HCT116 (cell line): ENCODE measurements at regions not wholly inside any gene's neighbourhood (a gene's known extent, or its start where the extent isn't known, plus 50 kb on each side); places are given as distances from the start of the nearest gene placed in this dataset.

ENCODE experiments used
- ATAC-seq: fragments of 200-7000 bp; cut with Tn5 transposase; 2 replicates; pipeline ENCODE4 v1.9.1; 2020; ENCODE audit warnings: mild to moderate bottlenecking, moderate library complexity
- BruUV-seq: library from RNA; stranded (reverse); fragments of 400-500 nt; replicated peaks from 2 replicates; lab custom pipeline; 2021; lab: Mats Ljungman, UMichigan
- CTCF ChIA-PET: fragments of 300-600 bp; sonication (Branson Sonifier 250); formaldehyde crosslinking; loops from one replicate; lab custom pipeline; 2021; ENCODE audit warnings: antibody characterized with exemption; lab: Charles Lee
- POLR2A ChIA-PET: fragments of 300-600, 350-600 bp; sonication (Branson Sonifier 250); formaldehyde crosslinking; loops from one replicate; lab custom pipeline; 2021; ENCODE audit warnings: antibody characterized with exemption; lab: Charles Lee
- RAD21 ChIA-PET, 2 experiments: fragments of 300-600 bp; sonication (Branson Sonifier 250); formaldehyde crosslinking; loops; one replicate each; lab custom pipeline; 2023; ENCODE audit warnings: low total read pairs in 2 of 2; ENCODE audit not compliant: uncharacterized antibody in 2 of 2, unreplicated experiment in 2 of 2, low non-redundant PET in 1 of 2; lab: Charles Lee
- DNase-seq: peaks from one replicate; pipeline ENCODE4 v3.0.0-alpha.2; 2010; ENCODE audit warnings: low read depth, low spot score
- H2AFZ ChIP-seq: fragments of 200-600 bp; shearing (Covaris generic), sonication (generic); 2 replicates; pipeline ENCODE4 v1.6.1; 2017; ENCODE audit warnings: low read depth, mixed run types, mixed read lengths, antibody characterized with exemption, low read length; ENCODE audit not compliant: poor library complexity, severe bottlenecking
- H3K27ac ChIP-seq: 2 replicates; pipeline ENCODE4 v1.5.1; 2012; ENCODE audit warnings: low read depth, low read length
- H3K27me3 ChIP-seq: fragments of 200-600 bp; sonication (generic); 2 replicates; pipeline ENCODE4 v1.6.1; 2016; ENCODE audit warnings: mixed run types, low read length, mixed read lengths; ENCODE audit not compliant: insufficient read depth
- H3K36me3 ChIP-seq, 2 experiments: fragments of 200-500 bp in 1 of 2; fragments of 200-600 bp in 1 of 2; sonication (Bioruptor generic) in 1 of 2; sonication (generic) in 1 of 2; 2 replicates each; pipeline versions ENCODE4 v1.5.1 to v1.6.1; 2014 to 2016; ENCODE audit warnings: low read length in 2 of 2, inconsistent platforms in 1 of 2, mixed read lengths in 1 of 2, mixed run types in 1 of 2; ENCODE audit not compliant: insufficient read depth in 2 of 2, control insufficient read depth in 1 of 2
- H3K4me1 ChIP-seq, 2 experiments: fragments of 200-600 bp in 1 of 2; sonication (generic) in 1 of 2; 2 replicates each; pipeline versions ENCODE4 v1.5.1 to v1.6.1; 2012 to 2017; ENCODE audit warnings: low read length in 2 of 2, inconsistent platforms in 1 of 2, mild to moderate bottlenecking in 1 of 2, mixed read lengths in 1 of 2, mixed run types in 1 of 2, moderate library complexity in 1 of 2; ENCODE audit not compliant: insufficient read depth in 2 of 2, control insufficient read depth in 1 of 2
- H3K4me2 ChIP-seq: fragments of 200-600 bp; sonication (generic); 2 replicates; pipeline ENCODE4 v1.6.1; 2017; ENCODE audit warnings: mixed run types, low read length, mixed read lengths
- H3K4me3 ChIP-seq, 2 experiments: fragments of 200-600 bp in 1 of 2; sonication (generic) in 1 of 2; replicated peaks in 1 of 2; 2 replicates each; pipeline ENCODE4 v1.5.1; 2011 to 2016; ENCODE audit warnings: low read length in 2 of 2, control low read depth in 1 of 2, low read depth in 1 of 2, mild to moderate bottlenecking in 1 of 2, mixed read lengths in 1 of 2, mixed run types in 1 of 2
- H3K79me2 ChIP-seq: fragments of 200-600 bp; sonication (generic); 2 replicates; pipeline ENCODE4 v1.6.1; 2017; ENCODE audit warnings: mild to moderate bottlenecking, mixed run types, low read length, moderate library complexity, mixed read lengths; ENCODE audit not compliant: insufficient read depth
- H3K9ac ChIP-seq: fragments of 200-600 bp; sonication (generic); 2 replicates; pipeline ENCODE4 v1.6.1; 2016; ENCODE audit warnings: low read length, mixed read lengths
- H3K9me2 ChIP-seq: fragments of 200-600 bp; sonication (generic), shearing (Covaris generic); 2 replicates; pipeline ENCODE4 v1.6.1; 2017; ENCODE audit warnings: mixed run types, mild to moderate bottlenecking, moderate library complexity; ENCODE audit not compliant: insufficient read depth
- H3K9me3 ChIP-seq, 2 experiments: fragments of 200-500 bp in 1 of 2; fragments of 200-600 bp in 1 of 2; sonication (Bioruptor generic) in 1 of 2; sonication (generic) in 1 of 2; 2 replicates each; pipeline ENCODE4 v1.6.1; 2014 to 2017; ENCODE audit warnings: low read length in 2 of 2, mixed read lengths in 2 of 2, inconsistent platforms in 1 of 2, low read depth in 1 of 2, mild to moderate bottlenecking in 1 of 2, mixed run types in 1 of 2, moderate library complexity in 1 of 2; ENCODE audit not compliant: control insufficient read depth in 1 of 2, insufficient read depth in 1 of 2
- H4K20me1 ChIP-seq: fragments of 200-600 bp; sonication (generic), shearing (Covaris generic); 2 replicates; pipeline ENCODE4 v1.6.1; 2017; ENCODE audit warnings: mixed run types, mild to moderate bottlenecking, moderate library complexity; ENCODE audit not compliant: insufficient read depth
- CBX3 ChIP-seq: IDR thresholded peaks from 2 replicates; pipeline ENCODE4 v1.6.1; 2012; ENCODE audit warnings: low read depth
- CEBPB ChIP-seq: IDR thresholded peaks from 2 replicates; pipeline ENCODE4 v1.6.1; 2012; ENCODE audit warnings: low read depth
- EGR1 ChIP-seq: IDR thresholded peaks from 2 replicates; pipeline ENCODE4 v1.6.1; 2012; ENCODE audit warnings: low read depth
- JUND ChIP-seq: IDR thresholded peaks from 2 replicates; pipeline ENCODE4 v1.6.1; 2012
- POLR2A ChIP-seq: IDR thresholded peaks from 2 replicates; pipeline ENCODE4 v1.7.0; 2011; ENCODE audit warnings: borderline replicate concordance; ENCODE audit not compliant: insufficient read depth, insufficient read length; ENCODE audit errors: extremely low read depth
- SP1 ChIP-seq: IDR thresholded peaks from 2 replicates; pipeline ENCODE4 v1.6.1; 2012; ENCODE audit warnings: low read depth
- TCF7L2 ChIP-seq: IDR thresholded peaks from 2 replicates; pipeline ENCODE4 v1.7.0; 2011; ENCODE audit warnings: borderline replicate concordance, inconsistent platforms; ENCODE audit not compliant: insufficient read depth, insufficient read length; ENCODE audit errors: extremely low read depth
- YY1 ChIP-seq: IDR thresholded peaks from 2 replicates; pipeline ENCODE4 v1.6.1; 2011; ENCODE audit warnings: low read length, low read depth, moderate library complexity, mild to moderate bottlenecking; ENCODE audit not compliant: insufficient replicate concordance; ENCODE audit errors: extremely low read depth
- ZBTB33 ChIP-seq: IDR thresholded peaks from 2 replicates; pipeline ENCODE4 v1.6.1; 2011; ENCODE audit warnings: mild to moderate bottlenecking, low read length, moderate library complexity; ENCODE audit not compliant: insufficient replicate concordance; ENCODE audit errors: extremely low read depth
- ZNF274 ChIP-seq: fragments of 200-500 bp; sonication (Bioruptor generic); IDR thresholded peaks from 2 replicates; pipeline ENCODE4 v1.6.1; 2014; ENCODE audit warnings: mild to moderate bottlenecking, low read depth, low read length, inconsistent platforms
- intact Hi-C: fragments of 100-400 bp; cut with micrococcal nuclease; formaldehyde crosslinking; loops from 2 replicates; pipeline ENCODE4 v1.10.0; 2022
- TF ChIP-seq, protein P1 (sequence below), 3 experiments: fragments of 200-600 bp in 1 of 3; sonication (generic) in 1 of 3; IDR thresholded peaks in 2 of 3; conservative IDR thresholded peaks in 1 of 3; 2 replicates each; pipeline ENCODE4 v1.5.1; 2012 to 2017; ENCODE audit warnings: low read depth in 2 of 3, low read length in 2 of 3, antibody characterized with exemption in 1 of 3, borderline replicate concordance in 1 of 3, control low read depth in 1 of 3, mild to moderate bottlenecking in 1 of 3, mixed read lengths in 1 of 3, mixed run types in 1 of 3, moderate library complexity in 1 of 3; ENCODE audit not compliant: insufficient read depth in 1 of 3

- TF ChIP-seq, protein P1, sequence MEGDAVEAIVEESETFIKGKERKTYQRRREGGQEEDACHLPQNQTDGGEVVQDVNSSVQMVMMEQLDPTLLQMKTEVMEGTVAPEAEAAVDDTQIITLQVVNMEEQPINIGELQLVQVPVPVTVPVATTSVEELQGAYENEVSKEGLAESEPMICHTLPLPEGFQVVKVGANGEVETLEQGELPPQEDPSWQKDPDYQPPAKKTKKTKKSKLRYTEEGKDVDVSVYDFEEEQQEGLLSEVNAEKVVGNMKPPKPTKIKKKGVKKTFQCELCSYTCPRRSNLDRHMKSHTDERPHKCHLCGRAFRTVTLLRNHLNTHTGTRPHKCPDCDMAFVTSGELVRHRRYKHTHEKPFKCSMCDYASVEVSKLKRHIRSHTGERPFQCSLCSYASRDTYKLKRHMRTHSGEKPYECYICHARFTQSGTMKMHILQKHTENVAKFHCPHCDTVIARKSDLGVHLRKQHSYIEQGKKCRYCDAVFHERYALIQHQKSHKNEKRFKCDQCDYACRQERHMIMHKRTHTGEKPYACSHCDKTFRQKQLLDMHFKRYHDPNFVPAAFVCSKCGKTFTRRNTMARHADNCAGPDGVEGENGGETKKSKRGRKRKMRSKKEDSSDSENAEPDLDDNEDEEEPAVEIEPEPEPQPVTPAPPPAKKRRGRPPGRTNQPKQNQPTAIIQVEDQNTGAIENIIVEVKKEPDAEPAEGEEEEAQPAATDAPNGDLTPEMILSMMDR (IDR thresholded peaks at IDR 0.05 in 2 of 3, conservative IDR thresholded peaks at IDR 0.05 in 1 of 3; ENCODE audit: borderline replicate concordance in 1 of 3, insufficient read depth in 1 of 3, low read depth in 2 of 3, low read length in 2 of 3), result no peak
- TF ChIP-seq CEBPB (no peak), POLR2A (no peak), SP1 (no peak), JUND (no peak), EGR1 (no peak)
These were observed 1122.5 kb upstream of the WWC1 start (continued) for GRCh38 chr5:167168971-167169370.

DNA sequence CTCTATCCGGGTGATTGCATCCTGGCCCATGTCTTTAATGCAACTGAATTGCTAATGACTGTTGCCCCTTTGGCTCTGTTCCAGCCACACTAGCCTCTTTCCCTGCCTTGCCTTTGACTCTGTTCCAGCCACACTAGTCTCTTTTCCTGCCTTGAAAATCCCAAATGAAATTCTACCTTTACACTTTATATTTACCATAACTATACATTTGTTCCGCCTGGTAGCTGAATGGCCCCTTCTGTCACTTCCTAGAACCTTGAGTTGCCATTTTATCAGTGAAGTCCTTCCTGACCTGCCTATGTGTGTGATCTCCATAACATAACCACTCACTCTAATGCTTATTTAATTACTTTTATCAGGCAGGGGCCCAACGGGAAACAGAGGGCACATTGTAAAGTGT is 1120.4 kb upstream of the WWC1 start:
- intact Hi-C loops, result no loop called here
- no peaks in the 10 kb centered on the region for H3K27me3 ChIP-seq
- no peak overlapping the region for H3K27ac ChIP-seq
- H3K4me2 ChIP-seq, result no peak overlapping the region
- CTCF ChIA-PET, result no interaction called here
- no peaks in the 10 kb centered on the region for H3K79me2 ChIP-seq
- H3K9me3 ChIP-seq, result peaks cover 0 to 4% of the 10 kb centered on the region in 2 experiments; a peak in 2 of 4 replicates
- no peak overlapping the region for H3K9ac ChIP-seq
- TF ChIP-seq TCF7L2 (no peak), JUND (no peak), ZBTB33 (no peak), CBX3 (no peak), YY1 (no peak), CEBPB (no peak), ZNF274 (no peak), SP1 (no peak), EGR1 (no peak)
- TF ChIP-seq, protein P1 (IDR thresholded peaks at IDR 0.05 in 2 of 3, conservative IDR thresholded peaks at IDR 0.05 in 1 of 3; ENCODE audit: borderline replicate concordance in 1 of 3, insufficient read depth in 1 of 3, low read depth in 2 of 3, low read length in 2 of 3), result no peak
- H3K4me1 ChIP-seq, result no peaks in the 10 kb centered on the region
- ATAC-seq (no peak), DNase-seq (no peak)
- H3K9me2 ChIP-seq, result no peaks in the 10 kb centered on the region
- RAD21 ChIA-PET, result no interaction called here
- no TSS peak for BruUV-seq
- no peaks in the 10 kb centered on the region for H4K20me1 ChIP-seq
- no peak overlapping the region for H2AFZ ChIP-seq
- H3K36me3 ChIP-seq, result no peaks in the 10 kb centered on the region
- POLR2A ChIA-PET, result no interaction called here
- H3K4me3 ChIP-seq, result no peak overlapping the region
